ENCODE measurements at regions not wholly inside any gene's neighbourhood (a gene's known extent, or its start where the extent isn't known, plus 50 kb on each side); places are given as distances from the start of the nearest gene placed in this dataset.

DNA sequence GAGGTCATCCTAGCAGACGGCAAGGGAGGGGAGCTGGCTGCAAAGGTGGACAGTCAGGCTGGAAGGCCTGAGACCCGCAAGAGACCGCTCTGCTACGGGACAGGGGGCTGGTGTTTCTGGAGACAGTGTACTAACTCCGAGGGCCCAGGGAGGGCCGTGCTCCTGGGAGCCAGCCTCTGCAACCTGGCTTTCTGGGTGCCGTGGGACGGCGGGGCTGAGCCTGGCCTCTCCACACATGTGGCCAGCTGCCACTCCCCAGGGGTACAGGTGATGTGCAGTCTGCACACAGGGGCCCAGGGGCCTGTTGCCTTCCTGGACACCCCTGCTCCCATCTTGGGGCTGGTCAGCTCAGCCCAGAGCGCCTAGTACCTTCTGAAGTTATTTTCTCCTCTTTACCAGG, 92.2 kb downstream of the MRPL36 start:
- Histone ChIP-seq H3K4me3 (no peak overlapping the region), H3K27ac (no peak overlapping the region), H3K4me1 (no peaks in the 10 kb centered on the region), H3K9me3 (no peaks in the 10 kb centered on the region), H3K27me3 (peaks cover 0 to 59% (median 0%) of the 10 kb centered on the region in 4 donors), H3K36me3 (no peaks in the 10 kb centered on the region)
- TF ChIP-seq POLR2A (IDR thresholded peaks at IDR 0.05): no peak
- TF ChIP-seq, protein P1, sequence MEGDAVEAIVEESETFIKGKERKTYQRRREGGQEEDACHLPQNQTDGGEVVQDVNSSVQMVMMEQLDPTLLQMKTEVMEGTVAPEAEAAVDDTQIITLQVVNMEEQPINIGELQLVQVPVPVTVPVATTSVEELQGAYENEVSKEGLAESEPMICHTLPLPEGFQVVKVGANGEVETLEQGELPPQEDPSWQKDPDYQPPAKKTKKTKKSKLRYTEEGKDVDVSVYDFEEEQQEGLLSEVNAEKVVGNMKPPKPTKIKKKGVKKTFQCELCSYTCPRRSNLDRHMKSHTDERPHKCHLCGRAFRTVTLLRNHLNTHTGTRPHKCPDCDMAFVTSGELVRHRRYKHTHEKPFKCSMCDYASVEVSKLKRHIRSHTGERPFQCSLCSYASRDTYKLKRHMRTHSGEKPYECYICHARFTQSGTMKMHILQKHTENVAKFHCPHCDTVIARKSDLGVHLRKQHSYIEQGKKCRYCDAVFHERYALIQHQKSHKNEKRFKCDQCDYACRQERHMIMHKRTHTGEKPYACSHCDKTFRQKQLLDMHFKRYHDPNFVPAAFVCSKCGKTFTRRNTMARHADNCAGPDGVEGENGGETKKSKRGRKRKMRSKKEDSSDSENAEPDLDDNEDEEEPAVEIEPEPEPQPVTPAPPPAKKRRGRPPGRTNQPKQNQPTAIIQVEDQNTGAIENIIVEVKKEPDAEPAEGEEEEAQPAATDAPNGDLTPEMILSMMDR (IDR thresholded peaks at IDR 0.05): no peak
- DNase-seq: no peak
- intact Hi-C loops (cut with DNase I): no loop called here
- 87 to 100% methylated on average over 1 to 7 of the region's 10 CpGs for WGBS, 2 donors

DNA sequence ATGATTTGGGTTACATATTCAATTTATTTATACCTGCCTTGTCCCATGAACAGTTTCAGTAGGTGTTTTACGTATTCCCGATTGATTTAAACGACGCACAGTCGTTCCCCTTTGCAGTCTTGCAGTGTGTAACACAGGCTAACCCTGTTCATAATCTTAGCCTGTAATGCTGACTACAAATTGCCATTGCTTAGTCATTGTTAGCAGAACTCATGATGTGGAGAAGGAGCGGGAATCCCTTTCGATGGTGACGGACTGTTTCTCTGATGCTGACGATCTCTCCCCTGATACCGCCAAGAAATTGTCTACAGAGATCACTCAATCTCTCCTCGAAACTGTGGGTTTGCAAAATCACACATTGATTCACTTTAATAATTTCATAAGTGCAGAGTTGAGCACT, 93.2 kb downstream of the MRPL36 start:
- Histone ChIP-seq H3K27me3 (peaks cover 0 to 59% (median 0%) of the 10 kb centered on the region in 4 donors), H3K9me3 (no peaks in the 10 kb centered on the region), H3K4me1 (no peaks in the 10 kb centered on the region), H3K27ac (no peak overlapping the region), H3K36me3 (no peaks in the 10 kb centered on the region), H3K4me3 (no peak overlapping the region)
- intact Hi-C loops (cut with DNase I): no loop called here
- 83 to 93% methylated on average over 7 to 11 of the region's 11 CpGs for WGBS, 2 donors
- TF ChIP-seq, protein P1 (IDR thresholded peaks at IDR 0.05): no peak
- no peak for TF ChIP-seq POLR2A (IDR thresholded peaks at IDR 0.05)
- DNase-seq: no peak

DNA sequence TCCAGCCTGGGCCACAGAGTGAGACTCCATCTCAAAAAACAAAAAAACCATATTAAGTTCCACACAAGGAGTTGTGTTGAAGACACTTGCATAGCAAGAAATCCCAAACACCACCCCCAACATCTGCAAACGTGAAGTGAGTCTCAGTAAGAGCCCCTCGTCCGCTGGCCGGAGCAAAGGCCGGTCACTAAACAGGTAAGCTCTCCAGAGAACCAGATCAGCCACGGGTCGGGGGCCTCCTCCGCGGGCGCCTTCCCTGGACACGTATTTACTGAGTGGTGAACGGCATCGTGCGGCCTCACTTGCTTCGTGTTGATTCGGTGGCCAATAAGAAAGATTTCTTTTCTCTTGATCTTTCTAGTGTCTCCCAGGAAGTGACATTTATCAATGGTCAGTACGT, 93.6 kb downstream of the MRPL36 start:
- TF ChIP-seq POLR2A (IDR thresholded peaks at IDR 0.05): no peak
- intact Hi-C loops (cut with DNase I): no loop called here
- H3K9me3 ChIP-seq: no peaks in the 10 kb centered on the region
- no peaks in the 10 kb centered on the region for H3K36me3 ChIP-seq
- no peak overlapping the region for H3K27ac ChIP-seq
- peaks cover 0 to 61% (median 0%) of the 10 kb centered on the region in 4 donors for H3K27me3 ChIP-seq
- H3K4me1 ChIP-seq: no peaks in the 10 kb centered on the region
- H3K4me3 ChIP-seq: no peak overlapping the region
- 83 to 87% methylated on average over 15 to 17 of the region's 17 CpGs for WGBS, 2 donors
- DNase-seq: no peak

DNA sequence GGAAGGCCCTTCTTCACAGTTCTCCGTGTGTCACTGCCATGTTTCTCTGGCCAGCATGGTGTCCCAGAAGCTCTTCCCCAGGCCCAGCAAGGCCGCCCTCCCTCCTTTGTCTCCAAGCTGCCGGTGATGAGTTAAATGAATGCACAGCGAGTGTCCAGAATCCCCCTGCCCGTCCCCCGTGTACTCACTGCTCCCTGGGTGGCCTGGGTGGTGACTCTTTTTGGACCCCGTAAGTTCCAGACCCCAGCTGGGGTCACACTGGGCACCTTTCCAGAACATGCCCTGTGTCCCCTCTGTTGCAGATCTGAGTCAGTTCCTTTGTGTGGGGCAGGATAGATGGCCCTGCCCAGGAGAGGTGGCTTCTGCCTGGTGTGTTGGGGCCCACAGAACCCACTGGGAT, 95.0 kb downstream of the MRPL36 start:
- 47 to 90% methylated on average over 2 to 4 of the region's 7 CpGs for WGBS, 2 donors
- peaks cover 0 to 65% (median 0%) of the 10 kb centered on the region in 4 donors for H3K27me3 ChIP-seq

DNA sequence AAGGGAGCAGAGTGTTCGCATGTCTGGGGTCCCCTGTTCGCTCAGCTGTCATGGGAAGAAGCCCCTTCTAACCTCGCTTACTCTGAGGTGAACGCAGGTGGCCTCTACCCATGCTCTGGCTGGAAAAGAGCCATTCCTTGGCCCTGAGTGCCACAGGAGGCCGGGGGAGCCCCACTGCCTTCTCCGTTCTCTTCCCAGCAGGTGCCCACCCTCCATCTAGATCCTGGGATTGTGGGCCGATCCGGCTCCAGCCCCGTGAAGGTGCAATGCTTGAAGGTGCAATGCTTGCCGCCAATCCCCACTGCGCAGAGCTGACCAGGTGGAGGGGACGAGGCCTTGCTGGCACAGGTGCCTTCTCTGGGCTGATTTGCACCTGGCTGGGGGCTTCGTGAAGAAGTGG, 95.4 kb downstream of the MRPL36 start:
- Histone ChIP-seq H3K4me1 (no peaks in the 10 kb centered on the region), H3K9me3 (no peaks in the 10 kb centered on the region), H3K27ac (no peak overlapping the region), H3K27me3 (peaks cover 0 to 66% (median 0%) of the 10 kb centered on the region in 4 donors), H3K4me3 (no peak overlapping the region), H3K36me3 (no peaks in the 10 kb centered on the region)
- WGBS, 2 donors: 82 to 85% methylated on average over 6 to 7 of the region's 13 CpGs
- TF ChIP-seq, protein P1 (IDR thresholded peaks at IDR 0.05): no peak
- TF ChIP-seq POLR2A (IDR thresholded peaks at IDR 0.05): no peak
- DNase-seq: no peak
- intact Hi-C loops (cut with DNase I): no loop called here

More for the DNA sequence above, 95.0 kb downstream of the MRPL36 start:
- no peak for TF ChIP-seq POLR2A (IDR thresholded peaks at IDR 0.05)
- TF ChIP-seq, protein P1 (IDR thresholded peaks at IDR 0.05): no peak
- Histone ChIP-seq H3K4me3 (no peak overlapping the region), H3K4me1 (no peaks in the 10 kb centered on the region), H3K36me3 (no peaks in the 10 kb centered on the region), H3K9me3 (no peaks in the 10 kb centered on the region), H3K27ac (no peak overlapping the region)
- DNase-seq: no peak
- intact Hi-C loops (cut with DNase I): no loop called here

Measured in esophagus squamous epithelium (tissue), 5 donors.